DOHH2 (cell line): ENCODE measurements at regions not wholly inside any gene's neighbourhood (a gene's known extent, or its start where the extent isn't known, plus 50 kb on each side); places are given as distances from the start of the nearest gene placed in this dataset.

Experiments
- EZH2phosphoT487 ChIP-seq: fragments of 200-600 bp; sonication (generic); IDR thresholded peaks from 2 replicates; pipeline ENCODE4 v1.6.1; 2017; ENCODE audit warnings: borderline replicate concordance, mild to moderate bottlenecking, antibody characterized with exemption, low read length, moderate library complexity, mixed read lengths
- TF ChIP-seq, protein P1 (sequence below): fragments of 200-600 bp; sonication (generic); IDR thresholded peaks from one replicate; pipeline ENCODE4 v1.5.1; 2014; ENCODE audit warnings: antibody characterized with exemption, mild to moderate bottlenecking, low read depth, low read length; ENCODE audit not compliant: poor library complexity, severe bottlenecking

- TF ChIP-seq, protein P1, sequence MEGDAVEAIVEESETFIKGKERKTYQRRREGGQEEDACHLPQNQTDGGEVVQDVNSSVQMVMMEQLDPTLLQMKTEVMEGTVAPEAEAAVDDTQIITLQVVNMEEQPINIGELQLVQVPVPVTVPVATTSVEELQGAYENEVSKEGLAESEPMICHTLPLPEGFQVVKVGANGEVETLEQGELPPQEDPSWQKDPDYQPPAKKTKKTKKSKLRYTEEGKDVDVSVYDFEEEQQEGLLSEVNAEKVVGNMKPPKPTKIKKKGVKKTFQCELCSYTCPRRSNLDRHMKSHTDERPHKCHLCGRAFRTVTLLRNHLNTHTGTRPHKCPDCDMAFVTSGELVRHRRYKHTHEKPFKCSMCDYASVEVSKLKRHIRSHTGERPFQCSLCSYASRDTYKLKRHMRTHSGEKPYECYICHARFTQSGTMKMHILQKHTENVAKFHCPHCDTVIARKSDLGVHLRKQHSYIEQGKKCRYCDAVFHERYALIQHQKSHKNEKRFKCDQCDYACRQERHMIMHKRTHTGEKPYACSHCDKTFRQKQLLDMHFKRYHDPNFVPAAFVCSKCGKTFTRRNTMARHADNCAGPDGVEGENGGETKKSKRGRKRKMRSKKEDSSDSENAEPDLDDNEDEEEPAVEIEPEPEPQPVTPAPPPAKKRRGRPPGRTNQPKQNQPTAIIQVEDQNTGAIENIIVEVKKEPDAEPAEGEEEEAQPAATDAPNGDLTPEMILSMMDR: no peak
- no peak for TF ChIP-seq EZH2phosphoT487
These were observed 376.1 kb downstream of the LMO7 start for GRCh38 chr13:76012091-76012721.
